GM12878 (cell line): ENCODE measurements at regions not wholly inside any gene's neighbourhood (a gene's known extent, or its start where the extent isn't known, plus 50 kb on each side); places are given as distances from the start of the nearest gene placed in this dataset.

Experiments used
- CREB1 ChIP-seq: IDR thresholded peaks from 2 replicates; pipeline ENCODE4 v1.6.1; 2012; ENCODE audit warnings: low read depth, mild to moderate bottlenecking, inconsistent platforms
- EZH2 ChIP-seq: IDR thresholded peaks from 2 replicates; pipeline ENCODE4 v1.6.1; 2012; ENCODE audit warnings: low read depth, mild to moderate bottlenecking, control low read depth, inconsistent platforms, low read length, borderline replicate concordance; ENCODE audit not compliant: control insufficient read depth
- PBX3 ChIP-seq: IDR thresholded peaks from 2 replicates; pipeline ENCODE4 v1.6.1; 2011; ENCODE audit warnings: mild to moderate bottlenecking, low read depth, low read length, moderate library complexity; ENCODE audit not compliant: insufficient replicate concordance
- POLR2AphosphoS5 ChIP-seq: IDR thresholded peaks from 2 replicates; pipeline ENCODE4 v1.6.1; 2011; ENCODE audit warnings: mild to moderate bottlenecking, low read length, inconsistent platforms
- SP1 ChIP-seq: IDR thresholded peaks from one replicate; pipeline ENCODE4 v1.6.1; 2011; ENCODE audit warnings: low read depth, low read length
- TAF1 ChIP-seq: IDR thresholded peaks from 2 replicates; pipeline ENCODE4 v1.6.1; 2011; ENCODE audit warnings: mild to moderate bottlenecking, low read depth, low read length, borderline replicate concordance
- YY1 ChIP-seq: IDR thresholded peaks from 2 replicates; pipeline ENCODE4 v1.6.1; 2011; ENCODE audit warnings: low read depth, mild to moderate bottlenecking, low read length

- no peak for TF ChIP-seq TAF1
- no peak for TF ChIP-seq YY1
- TF ChIP-seq EZH2 = no peak
- no peak for TF ChIP-seq SP1
- TF ChIP-seq POLR2AphosphoS5 = no peak
- TF ChIP-seq CREB1 = no peak
- TF ChIP-seq PBX3 = no peak
These were observed 87.8 kb upstream of the BMAL1 start for GRCh38 chr11:13189561-13190426.
